ENCODE measurements at regions not wholly inside any gene's neighbourhood (a gene's known extent, or its start where the extent isn't known, plus 50 kb on each side); places are given as distances from the start of the nearest gene placed in this dataset.

DNA sequence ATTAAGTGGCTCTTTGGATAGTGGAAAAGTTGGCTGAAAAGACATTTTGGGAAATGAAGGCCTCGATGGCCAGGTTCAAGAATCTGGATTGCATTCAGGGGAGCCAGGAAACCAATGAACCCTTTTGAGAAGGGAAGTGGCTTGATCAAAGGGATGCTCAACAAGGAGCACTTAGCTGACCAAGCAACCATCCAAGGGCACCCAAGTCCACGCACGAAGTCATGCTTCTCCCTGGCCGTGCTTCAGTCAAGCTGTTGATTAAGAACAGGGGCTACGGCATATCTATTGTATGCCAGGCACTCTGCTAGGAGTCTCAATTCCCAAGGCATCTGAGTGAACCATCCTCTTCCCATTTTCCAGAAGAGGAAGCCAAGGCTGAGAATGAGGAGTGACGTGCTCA lies 185.8 kb upstream of the GLI2 start:
- TF ChIP-seq CTCF (IDR thresholded peaks at IDR 0.05): no peak
- H3K36me3 ChIP-seq: no peaks in the 10 kb centered on the region
- H3K4me1 ChIP-seq (ENCODE audit: control insufficient read depth in 1 of 2, insufficient read depth in 1 of 2, low read depth in 1 of 2, low read length in 1 of 2): no peaks in the 10 kb centered on the region
- H3K27ac ChIP-seq: no peak overlapping the region
- H3K27me3 ChIP-seq: peaks cover 43% of the 10 kb centered on the region
- H3K4me3 ChIP-seq (ENCODE audit: low read depth in 1 of 2, low read length in 1 of 2): no peak overlapping the region
- H3K9me3 ChIP-seq: no peaks in the 10 kb centered on the region

DNA sequence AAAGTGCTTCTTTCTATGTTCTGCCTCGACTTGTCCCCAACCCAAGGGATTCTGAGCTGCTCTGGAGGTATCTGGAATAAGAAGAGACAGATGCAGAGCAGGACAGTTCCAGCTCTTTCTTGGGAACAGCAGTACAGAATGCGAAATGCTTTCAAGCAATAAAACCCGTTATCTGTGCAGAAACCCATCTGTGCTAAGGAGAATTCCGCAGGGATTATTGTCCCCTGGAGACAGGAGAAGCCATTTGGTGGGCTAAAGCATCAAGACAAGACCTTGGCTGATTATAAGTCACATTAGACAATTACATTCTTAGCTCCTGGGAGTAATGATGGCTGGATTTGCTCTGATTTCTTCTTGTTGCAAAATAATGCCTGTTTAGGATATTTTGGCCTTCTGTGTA lies 185.4 kb upstream of the GLI2 start:
- no peaks in the 10 kb centered on the region for H3K4me1 ChIP-seq (ENCODE audit: control insufficient read depth in 1 of 2, insufficient read depth in 1 of 2, low read depth in 1 of 2, low read length in 1 of 2)
- peaks cover 47% of the 10 kb centered on the region for H3K27me3 ChIP-seq
- no peak for TF ChIP-seq CTCF (IDR thresholded peaks at IDR 0.05)
- no peaks in the 10 kb centered on the region for H3K9me3 ChIP-seq
- H3K36me3 ChIP-seq: no peaks in the 10 kb centered on the region
- no peak overlapping the region for H3K27ac ChIP-seq
- no peak overlapping the region for H3K4me3 ChIP-seq (ENCODE audit: low read depth in 1 of 2, low read length in 1 of 2)

DNA sequence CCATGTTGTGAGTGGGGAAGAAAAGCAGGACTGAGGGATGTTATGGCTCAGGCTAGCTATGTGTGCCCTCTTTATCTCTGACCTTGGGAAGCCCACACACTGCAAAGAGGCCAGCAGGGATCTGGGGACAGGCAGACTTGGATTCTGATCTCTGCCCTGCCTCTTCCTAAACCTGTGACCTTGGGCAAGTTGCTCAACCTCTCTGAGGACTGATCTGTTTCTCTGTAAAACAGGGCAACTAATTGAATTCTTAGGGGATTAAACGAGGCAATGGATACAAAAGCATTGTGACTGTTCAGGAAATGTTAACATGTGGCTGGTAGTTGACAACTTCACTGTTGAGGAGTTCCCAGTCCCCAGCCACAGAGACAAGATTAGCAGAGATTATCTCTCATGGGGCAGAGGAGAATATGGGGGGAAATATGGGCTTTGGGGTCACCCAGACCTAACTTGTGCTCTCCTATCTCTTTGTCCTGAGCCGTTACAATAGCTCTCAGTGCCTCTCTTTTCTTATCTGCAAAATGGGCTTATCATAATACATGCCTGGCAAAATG lies 184.7 kb upstream of the GLI2 start:
- H3K27me3 ChIP-seq: peaks cover 49% of the 10 kb centered on the region
- H3K4me3 ChIP-seq (ENCODE audit: low read depth in 1 of 2, low read length in 1 of 2): no peak overlapping the region
- H3K36me3 ChIP-seq: no peaks in the 10 kb centered on the region
- H3K4me1 ChIP-seq (ENCODE audit: control insufficient read depth in 1 of 2, insufficient read depth in 1 of 2, low read depth in 1 of 2, low read length in 1 of 2): no peaks in the 10 kb centered on the region
- no peak overlapping the region for H3K27ac ChIP-seq
- H3K9me3 ChIP-seq: no peaks in the 10 kb centered on the region
- TF ChIP-seq CTCF (IDR thresholded peaks at IDR 0.05): no peak

GRCh38 chr2:120551522-120551921 lies 184.1 kb upstream of the GLI2 start:
- no peak for TF ChIP-seq CTCF (IDR thresholded peaks at IDR 0.05)
- H3K27me3 ChIP-seq: peaks cover 49% of the 10 kb centered on the region
- H3K9me3 ChIP-seq: no peaks in the 10 kb centered on the region
- H3K27ac ChIP-seq: no peak overlapping the region
- no peak overlapping the region for H3K4me3 ChIP-seq (ENCODE audit: low read depth in 1 of 2, low read length in 1 of 2)
- no peaks in the 10 kb centered on the region for H3K36me3 ChIP-seq
- H3K4me1 ChIP-seq (ENCODE audit: control insufficient read depth in 1 of 2, insufficient read depth in 1 of 2, low read depth in 1 of 2, low read length in 1 of 2): no peaks in the 10 kb centered on the region

- no peak overlapping the region for H3K27ac ChIP-seq
- no peaks in the 10 kb centered on the region for H3K36me3 ChIP-seq
- no peaks in the 10 kb centered on the region for H3K9me3 ChIP-seq
- no peaks in the 10 kb centered on the region for H3K4me1 ChIP-seq (ENCODE audit: control insufficient read depth in 1 of 2, insufficient read depth in 1 of 2, low read depth in 1 of 2, low read length in 1 of 2)
- TF ChIP-seq CTCF (IDR thresholded peaks at IDR 0.05): no peak
- H3K27me3 ChIP-seq: peaks cover 55% of the 10 kb centered on the region
- H3K4me3 ChIP-seq (ENCODE audit: low read depth in 1 of 2, low read length in 1 of 2): no peak overlapping the region
These were observed 183.6 kb upstream of the GLI2 start for GRCh38 chr2:120552079-120552478.

All from neutrophil (primary cell).